GM19239 (cell line): ENCODE measurements at regions not wholly inside any gene's neighbourhood (a gene's known extent, or its start where the extent isn't known, plus 50 kb on each side); places are given as distances from the start of the nearest gene placed in this dataset.
"Not testable (repeated sequence)": the region's sequence is repeated elsewhere in the genome, so short reads cannot be mapped to it uniquely, and the experiment has no call there.

Experiments used
- DNase-seq: peaks from one replicate; pipeline ENCODE4 v3.0.0; 2011; ENCODE audit warnings: low spot score; ENCODE audit not compliant: insufficient read length
- FAIRE-seq: peaks from 2 replicates; lab custom pipeline; 2011; peaks lifted over from hg19 to GRCh38; lab: Jason Lieb, UNC

GRCh38 chr11:82233201-82233600, 500.5 kb downstream of the FAM181B start:
- DNase-seq = no peak

GRCh38 chr11:82229341-82229740, 504.3 kb downstream of the FAM181B start:
- FAIRE-seq (no peak), DNase-seq (no peak)

More at GRCh38 chr11:82233201-82233600, 500.5 kb downstream of the FAM181B start:
- no peak for FAIRE-seq

DNA sequence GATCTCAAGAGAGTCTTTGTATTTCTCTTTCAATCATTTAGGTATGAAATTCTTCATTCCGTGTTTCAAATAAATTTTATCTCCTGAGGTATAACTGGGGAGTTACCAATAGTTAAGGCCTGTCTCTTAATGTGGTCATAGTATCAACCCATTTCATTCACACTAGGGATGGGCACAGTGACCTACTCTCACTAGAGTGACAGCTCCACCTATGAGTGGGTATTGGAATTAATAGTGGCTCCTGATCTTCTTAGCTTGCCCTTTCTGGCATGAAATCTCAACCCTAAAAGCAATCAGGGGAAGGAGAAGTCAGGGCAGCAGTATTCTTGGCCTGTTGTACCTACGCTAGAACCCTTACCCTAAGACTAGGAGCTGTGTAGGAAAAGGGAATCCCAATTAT, 507.7 kb downstream of the FAM181B start:
- DNase-seq = no peak
- FAIRE-seq = no peak

GRCh38 chr11:82225502-82225901, 508.2 kb downstream of the FAM181B start:
- FAIRE-seq = no peak
- DNase-seq = no peak

GRCh38 chr11:82216927-82217570, 516.6 kb downstream of the FAM181B start:
- FAIRE-seq (no peak), DNase-seq (no peak)

- FAIRE-seq (no peak), DNase-seq (no peak)
These were observed 523.7 kb downstream of the FAM181B start for GRCh38 chr11:82210011-82210410.

- DNase-seq (no peak), FAIRE-seq (no peak)
These were observed 538.4 kb downstream of the FAM181B start for GRCh38 chr11:82195283-82195682.

DNA sequence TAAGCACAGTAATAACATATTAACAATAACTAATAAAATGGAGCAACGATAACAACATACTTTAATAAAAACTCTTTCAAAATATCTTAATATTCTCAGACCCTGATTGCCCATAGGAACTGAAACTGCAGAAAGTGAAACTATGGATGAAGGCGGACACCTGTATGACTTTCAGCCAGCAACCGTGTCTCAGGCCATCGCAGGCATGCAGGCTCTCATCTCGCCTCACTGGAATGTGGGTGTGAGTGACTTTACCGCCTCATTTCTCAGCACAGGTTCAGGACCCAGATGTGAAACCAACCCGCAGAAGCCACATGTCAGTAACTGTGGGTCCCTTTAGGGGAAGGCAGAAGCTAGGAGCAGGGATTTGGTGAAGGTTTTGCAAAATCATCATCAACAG, 539.1 kb downstream of the FAM181B start:
- FAIRE-seq (no peak), DNase-seq (no peak)

- no peak for DNase-seq
- FAIRE-seq = no peak
These were observed 542.0 kb downstream of the FAM181B start for GRCh38 chr11:82191695-82192094.

- no peak for FAIRE-seq
- no peak for DNase-seq
These were observed 547.7 kb downstream of the FAM181B start for GRCh38 chr11:82185925-82186324.

- no peak for DNase-seq
- FAIRE-seq = no peak
These were observed 548.7 kb downstream of the FAM181B start for GRCh38 chr11:82184966-82185365.

DNA sequence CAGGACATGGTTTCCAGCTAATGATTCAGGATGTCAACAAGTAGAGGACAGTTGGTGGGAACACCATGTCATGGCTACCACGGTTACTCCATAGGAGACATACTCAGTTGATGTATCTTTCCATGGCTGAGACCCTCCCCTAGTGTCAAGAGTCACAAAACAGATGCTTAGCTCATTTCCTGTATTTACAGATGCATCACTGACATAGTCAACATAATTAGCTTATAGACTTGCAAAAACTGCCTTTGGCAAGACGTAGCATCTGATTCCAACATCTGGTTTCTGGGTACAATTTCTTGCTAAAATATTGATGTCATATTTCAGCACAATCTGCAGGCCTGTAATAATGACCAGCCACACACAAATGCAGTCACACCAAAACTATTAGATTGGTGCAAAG, 550.3 kb downstream of the FAM181B start:
- DNase-seq = no peak
- FAIRE-seq = no peak

GRCh38 chr11:82182697-82183096, 551.0 kb downstream of the FAM181B start:
- FAIRE-seq, DNase-seq: not testable (repeated sequence)

- not testable (repeated sequence) for DNase-seq, FAIRE-seq
These were observed 551.9 kb downstream of the FAM181B start for GRCh38 chr11:82181796-82182195.

GRCh38 chr11:82176945-82177344, 556.7 kb downstream of the FAM181B start:
- no peak for FAIRE-seq

DNA sequence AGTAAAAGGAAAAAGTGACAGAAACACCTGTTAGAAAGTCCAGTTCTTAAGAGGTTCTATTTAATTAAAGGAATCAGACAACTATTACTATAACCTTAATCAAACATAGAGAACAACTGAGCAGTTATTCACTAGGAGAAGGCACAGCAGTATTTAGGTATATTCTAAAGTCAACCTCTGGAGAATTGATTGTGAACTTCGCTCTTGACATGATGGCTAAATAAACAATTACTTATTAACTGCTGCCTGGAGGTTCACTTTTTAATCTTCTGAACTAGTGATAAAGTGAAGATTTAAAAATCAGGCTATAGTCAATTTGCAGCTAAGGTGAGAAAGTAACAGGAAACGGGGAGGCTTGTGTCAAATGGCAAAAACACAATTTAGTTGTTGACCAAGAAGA, 557.3 kb downstream of the FAM181B start:
- no peak for DNase-seq
- no peak for FAIRE-seq

More at GRCh38 chr11:82176945-82177344, 556.7 kb downstream of the FAM181B start:
- no peak for DNase-seq

DNA sequence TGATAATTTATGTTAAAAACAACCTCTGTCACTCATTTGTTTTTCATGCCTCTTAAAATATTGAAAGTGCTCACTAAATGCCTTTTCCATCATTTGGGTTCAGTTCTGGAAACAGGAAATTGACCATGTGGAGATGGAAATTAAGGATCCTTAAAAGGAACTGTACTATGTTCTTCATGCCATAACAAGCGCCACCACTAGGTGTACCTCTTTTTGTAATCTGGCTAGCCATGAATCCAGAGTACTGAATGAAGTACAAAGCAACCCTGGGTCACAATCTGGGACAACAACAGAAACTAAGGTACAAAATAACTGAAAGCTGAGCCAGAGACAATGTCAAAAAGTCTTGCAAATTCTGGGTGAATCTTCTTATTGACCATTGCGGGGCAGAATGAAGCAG, 559.1 kb downstream of the FAM181B start:
- FAIRE-seq (no peak), DNase-seq (no peak)

DNA sequence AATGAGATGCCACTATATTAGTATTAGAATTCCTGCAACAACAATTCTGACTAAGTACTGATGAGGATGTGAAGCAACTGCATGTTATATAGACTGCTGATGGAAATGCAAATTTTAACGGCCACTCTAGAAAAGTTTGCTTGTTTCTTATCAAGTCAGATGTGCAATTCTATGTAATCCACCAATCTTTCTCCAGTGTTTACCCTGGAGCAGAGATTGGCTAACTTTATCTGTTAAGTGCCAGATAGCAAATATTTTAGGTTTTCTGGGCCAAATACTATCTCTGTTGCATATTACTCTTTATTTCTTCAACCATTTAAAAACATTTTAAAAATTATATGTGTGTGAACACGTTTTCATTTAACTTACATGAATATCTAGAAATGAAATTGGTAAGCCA, 586.9 kb downstream of the FAM181B start:
- DNase-seq (no peak), FAIRE-seq (no peak)

DNA sequence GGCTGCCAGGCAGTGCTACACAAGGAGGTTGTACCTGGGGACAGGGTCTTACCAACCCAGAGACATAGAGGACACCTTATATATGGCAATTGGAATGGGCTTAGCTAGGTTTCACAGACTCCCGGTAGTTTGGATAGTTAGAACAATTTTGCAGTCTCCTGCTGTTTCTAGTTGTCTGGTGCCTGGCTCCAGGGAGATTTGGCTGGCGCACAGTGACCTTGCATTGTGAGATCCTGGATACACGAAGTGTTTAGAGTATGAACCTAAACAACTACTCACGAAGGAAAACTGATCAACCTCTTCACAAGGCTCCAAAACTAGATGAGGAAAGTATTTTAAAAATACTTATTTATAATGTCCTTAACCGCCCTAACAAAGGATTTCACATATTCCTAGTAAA, 614.7 kb downstream of the FAM181B start:
- FAIRE-seq (no peak), DNase-seq (no peak)

GRCh38 chr11:82117362-82117761, 616.3 kb downstream of the FAM181B start:
- DNase-seq = no peak
- no peak for FAIRE-seq

- no peak for FAIRE-seq
These were observed 628.2 kb downstream of the FAM181B start for GRCh38 chr11:82105331-82105998.

GRCh38 chr11:82092904-82093303, 640.8 kb downstream of the FAM181B start:
- DNase-seq = no peak
- FAIRE-seq = no peak

More at GRCh38 chr11:82105331-82105998, 628.2 kb downstream of the FAM181B start:
- no peak for DNase-seq
